ENCODE measurements at regions not wholly inside any gene's neighbourhood (a gene's known extent, or its start where the extent isn't known, plus 50 kb on each side); places are given as distances from the start of the nearest gene placed in this dataset.

DNA sequence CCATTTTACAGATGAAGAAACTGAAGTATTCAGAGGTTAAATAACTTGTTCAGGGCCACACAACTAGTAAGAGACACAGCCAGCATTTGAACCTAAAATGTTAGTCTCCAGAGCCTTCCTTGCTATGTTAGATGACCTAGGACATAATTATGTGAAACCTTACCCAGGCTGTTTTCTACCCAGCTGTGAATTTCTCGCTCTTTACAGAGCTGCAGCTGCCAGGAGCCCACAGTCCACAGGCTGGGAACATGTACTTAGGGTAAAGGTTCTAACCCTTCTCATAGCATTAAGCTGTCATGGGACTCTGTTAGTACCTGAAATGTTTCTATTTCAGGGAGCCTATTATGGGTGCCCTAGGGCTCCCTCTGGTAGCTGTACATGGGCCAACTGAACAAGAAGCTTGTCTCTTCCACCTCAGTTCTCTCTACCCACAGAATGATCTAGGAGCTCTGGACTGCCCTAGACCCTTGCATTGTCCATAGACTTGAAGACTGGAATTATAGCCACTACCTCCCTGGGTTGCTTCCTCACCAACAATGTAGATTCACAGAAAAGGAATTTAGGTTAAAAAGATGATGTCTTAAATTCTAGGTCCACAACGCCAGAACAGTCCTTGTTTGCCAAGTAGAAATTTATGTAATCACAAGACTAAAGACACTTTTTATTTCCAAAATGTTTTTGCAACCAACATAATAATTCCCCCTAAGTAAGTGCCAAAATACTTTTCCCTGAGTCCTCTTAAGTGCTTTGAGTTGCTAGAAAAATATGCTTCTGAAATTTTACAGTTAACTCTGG lies 262.9 kb downstream of the PIK3R1 start:
- TF ChIP-seq, protein P1, sequence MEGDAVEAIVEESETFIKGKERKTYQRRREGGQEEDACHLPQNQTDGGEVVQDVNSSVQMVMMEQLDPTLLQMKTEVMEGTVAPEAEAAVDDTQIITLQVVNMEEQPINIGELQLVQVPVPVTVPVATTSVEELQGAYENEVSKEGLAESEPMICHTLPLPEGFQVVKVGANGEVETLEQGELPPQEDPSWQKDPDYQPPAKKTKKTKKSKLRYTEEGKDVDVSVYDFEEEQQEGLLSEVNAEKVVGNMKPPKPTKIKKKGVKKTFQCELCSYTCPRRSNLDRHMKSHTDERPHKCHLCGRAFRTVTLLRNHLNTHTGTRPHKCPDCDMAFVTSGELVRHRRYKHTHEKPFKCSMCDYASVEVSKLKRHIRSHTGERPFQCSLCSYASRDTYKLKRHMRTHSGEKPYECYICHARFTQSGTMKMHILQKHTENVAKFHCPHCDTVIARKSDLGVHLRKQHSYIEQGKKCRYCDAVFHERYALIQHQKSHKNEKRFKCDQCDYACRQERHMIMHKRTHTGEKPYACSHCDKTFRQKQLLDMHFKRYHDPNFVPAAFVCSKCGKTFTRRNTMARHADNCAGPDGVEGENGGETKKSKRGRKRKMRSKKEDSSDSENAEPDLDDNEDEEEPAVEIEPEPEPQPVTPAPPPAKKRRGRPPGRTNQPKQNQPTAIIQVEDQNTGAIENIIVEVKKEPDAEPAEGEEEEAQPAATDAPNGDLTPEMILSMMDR (IDR thresholded peaks at IDR 0.05) = no peak
- TF ChIP-seq ZFX (IDR thresholded peaks at IDR 0.05; ENCODE audit: borderline replicate concordance) = no peak
